Uterus (tissue), 3 donors: ENCODE measurements at regions not wholly inside any gene's neighbourhood (a gene's known extent, or its start where the extent isn't known, plus 50 kb on each side); places are given as distances from the start of the nearest gene placed in this dataset.
"Not testable (repeated sequence)": the region's sequence is repeated elsewhere in the genome, so short reads cannot be mapped to it uniquely, and the experiment has no call there.

Experiments used
- DNase-seq, 2 donors: peaks; one replicate each; pipeline ENCODE4 v3.0.0-alpha.2; 2019 to 2020
- H3K27ac ChIP-seq, 2 donors: fragments of 200-600 bp; sonication (generic); 1 replicate in 1 of 2; 2 replicates in 1 of 2; pipeline ENCODE4 v1.5.1; 2016 to 2018
- H3K27me3 ChIP-seq, 2 donors: fragments of 200-600 bp; sonication (generic); one replicate each; pipeline ENCODE4 v1.5.1; 2018 to 2019; ENCODE audit warnings: control low read depth in 1 of 2
- H3K36me3 ChIP-seq, 2 donors: fragments of 200-600 bp; sonication (generic); one replicate each; pipeline ENCODE4 v1.5.1; 2019; ENCODE audit warnings: control low read depth in 1 of 2
- H3K4me1 ChIP-seq, 2 donors: fragments of 200-600 bp; sonication (generic); one replicate each; pipeline ENCODE4 v1.5.1; 2018 to 2019; ENCODE audit warnings: control low read depth in 1 of 2
- H3K4me3 ChIP-seq, 2 donors: fragments of 200-600 bp; sonication (generic); 1 replicate in 1 of 2; 2 replicates in 1 of 2; pipeline ENCODE4 v1.5.1; 2018 to 2019; ENCODE audit warnings: mild to moderate bottlenecking in 1 of 2
- H3K9me3 ChIP-seq, 2 donors: fragments of 200-600 bp; sonication (generic); one replicate each; pipeline ENCODE4 v1.5.1; 2019; ENCODE audit warnings: control low read depth in 1 of 2
- CTCF ChIP-seq, 4 experiments: fragments of 200-600 bp in 2 of 4; fragments of 450-650 bp in 2 of 4; sonication (generic) in 2 of 4; IDR thresholded peaks; one replicate each; pipeline ENCODE4 v1.5.1; 2016 to 2019; ENCODE audit warnings: antibody characterized with exemption in 4 of 4, mild to moderate bottlenecking in 2 of 4, moderate library complexity in 1 of 4
- POLR2A ChIP-seq, 2 donors: fragments of 450-650 bp; IDR thresholded peaks; one replicate each; pipeline ENCODE4 v1.6.1; 2016; ENCODE audit warnings: antibody characterized with exemption in 2 of 2, mild to moderate bottlenecking in 1 of 2, moderate library complexity in 1 of 2
- intact Hi-C: fragments of 100-400 bp; cut with DNase I; formaldehyde crosslinking; loops from one replicate; pipeline ENCODE4 v1.15.1; 2023; ENCODE audit warnings: low total_unique reads
- donor health status: DM: yes; HTN: yes; CAD: no.

GRCh38 chr5:136455409-136455808 lies 90.1 kb upstream of the TRPC7 start:
- H3K27ac ChIP-seq, result no peak overlapping the region
- TF ChIP-seq POLR2A (IDR thresholded peaks at IDR 0.05), result no peak
- TF ChIP-seq CTCF (IDR thresholded peaks at IDR 0.05), result no peak
- H3K27me3 ChIP-seq, result no peaks in the 10 kb centered on the region
- no peaks in the 10 kb centered on the region for H3K9me3 ChIP-seq
- intact Hi-C loops, result no loop called here
- H3K36me3 ChIP-seq, result no peaks in the 10 kb centered on the region
- H3K4me3 ChIP-seq, result no peak overlapping the region
- H3K4me1 ChIP-seq, result no peaks in the 10 kb centered on the region
- DNase-seq, result no peak

- Histone ChIP-seq H3K4me3 (no peak overlapping the region), H3K9me3 (no peaks in the 10 kb centered on the region), H3K4me1 (no peaks in the 10 kb centered on the region), H3K36me3 (no peaks in the 10 kb centered on the region), H3K27ac (no peak overlapping the region), H3K27me3 (no peaks in the 10 kb centered on the region)
- intact Hi-C loops, result no loop called here
- TF ChIP-seq CTCF (IDR thresholded peaks at IDR 0.05) (no peak), POLR2A (IDR thresholded peaks at IDR 0.05) (no peak)
- no peak for DNase-seq
Observed at GRCh38 chr5:136453986-136454758, 88.8 kb upstream of the TRPC7 start.

- H3K27me3 ChIP-seq, result no peaks in the 10 kb centered on the region
- intact Hi-C loops, result no loop called here
Observed at GRCh38 chr5:136453199-136453598, 87.9 kb upstream of the TRPC7 start.

GRCh38 chr5:136447576-136447975 lies 82.2 kb upstream of the TRPC7 start:
- not testable (repeated sequence) for H3K4me3 ChIP-seq, H3K36me3 ChIP-seq

More at GRCh38 chr5:136453199-136453598, 87.9 kb upstream of the TRPC7 start:
- Histone ChIP-seq H3K4me1 (no peaks in the 10 kb centered on the region), H3K27ac (no peak overlapping the region), H3K36me3 (no peaks in the 10 kb centered on the region), H3K4me3 (no peak overlapping the region), H3K9me3 (no peaks in the 10 kb centered on the region)
- no peak for DNase-seq
- TF ChIP-seq CTCF (IDR thresholded peaks at IDR 0.05), result no peak
- no peak for TF ChIP-seq POLR2A (IDR thresholded peaks at IDR 0.05)

GRCh38 chr5:136446565-136446964 lies 81.2 kb upstream of the TRPC7 start:
- Histone ChIP-seq H3K27ac (no peak overlapping the region), H3K4me3 (no peak overlapping the region), H3K4me1 (no peaks in the 10 kb centered on the region), H3K27me3 (no peaks in the 10 kb centered on the region), H3K9me3 (no peaks in the 10 kb centered on the region), H3K36me3 (no peaks in the 10 kb centered on the region)
- no peak for DNase-seq
- intact Hi-C loops, result no loop called here
- TF ChIP-seq POLR2A (IDR thresholded peaks at IDR 0.05), result no peak
- TF ChIP-seq CTCF (IDR thresholded peaks at IDR 0.05), result no peak

More at GRCh38 chr5:136447576-136447975, 82.2 kb upstream of the TRPC7 start:
- H3K27me3 ChIP-seq, H3K27ac ChIP-seq, H3K9me3 ChIP-seq, intact Hi-C loops, H3K4me1 ChIP-seq, DNase-seq: not testable (repeated sequence)

GRCh38 chr5:136444099-136444498 lies 78.8 kb upstream of the TRPC7 start:
- intact Hi-C loops, DNase-seq, H3K4me1 ChIP-seq, H3K36me3 ChIP-seq, H3K27me3 ChIP-seq, H3K4me3 ChIP-seq, H3K9me3 ChIP-seq, H3K27ac ChIP-seq: not testable (repeated sequence)
